ENCODE measurements at regions not wholly inside any gene's neighbourhood (a gene's known extent, or its start where the extent isn't known, plus 50 kb on each side); places are given as distances from the start of the nearest gene placed in this dataset.
"Not testable (repeated sequence)": the region's sequence is repeated elsewhere in the genome, so short reads cannot be mapped to it uniquely, and the experiment has no call there.

DNA sequence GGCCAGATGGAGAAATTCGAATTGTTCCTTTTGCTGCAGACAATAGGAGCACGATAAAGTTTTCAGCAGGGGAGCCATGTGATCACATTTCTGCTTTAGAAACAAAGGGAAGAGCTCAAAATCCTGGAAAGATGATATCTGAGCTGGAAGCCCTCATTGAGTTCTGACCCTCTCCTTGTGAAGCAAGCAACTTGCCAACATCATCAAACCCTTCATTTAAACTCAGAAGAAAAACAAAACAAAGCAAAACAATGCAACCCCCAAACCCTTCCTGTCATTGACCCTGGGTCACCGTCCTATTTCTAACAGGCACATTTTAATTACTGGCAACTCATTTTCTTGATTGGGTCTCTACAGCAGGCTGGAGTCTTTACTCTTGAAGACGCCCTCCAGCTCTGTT, 198.3 kb upstream of the ZNF32 start:
- TF ChIP-seq POLR2A (IDR thresholded peaks at IDR 0.05; ENCODE audit: low read length) (no peak), GATA1 (IDR thresholded peaks at IDR 0.05; ENCODE audit: low read depth, low read length) (no peak)
- no peak for DNase-seq

DNA sequence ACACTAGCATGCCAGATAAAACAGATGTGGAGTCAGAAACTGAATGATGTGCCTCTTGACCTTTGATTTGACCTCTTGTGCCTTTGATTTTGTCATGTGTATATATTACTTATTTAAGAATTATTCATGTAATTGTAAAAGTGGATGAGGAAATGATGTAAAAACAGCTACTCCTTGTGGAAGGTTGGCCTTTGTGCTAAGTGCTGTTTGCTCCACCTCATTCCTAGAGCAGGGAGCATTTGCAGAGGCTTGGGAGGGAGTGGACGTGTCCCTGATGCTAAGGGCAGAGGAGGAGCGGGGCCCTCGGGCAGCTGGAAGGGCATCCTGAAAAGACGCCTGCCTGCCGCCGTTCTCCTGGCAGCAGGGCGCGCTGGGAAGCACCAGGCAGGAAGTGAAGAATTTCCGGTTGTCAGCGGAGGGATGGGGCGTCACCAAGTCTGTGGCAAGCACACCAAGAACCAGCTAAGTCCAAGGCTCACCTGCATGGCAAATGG, 197.6 kb upstream of the ZNF32 start:
- no peak for TF ChIP-seq GATA1 (IDR thresholded peaks at IDR 0.05; ENCODE audit: low read depth, low read length)
- no peak for TF ChIP-seq POLR2A (IDR thresholded peaks at IDR 0.05; ENCODE audit: low read length)
- DNase-seq = no peak

DNA sequence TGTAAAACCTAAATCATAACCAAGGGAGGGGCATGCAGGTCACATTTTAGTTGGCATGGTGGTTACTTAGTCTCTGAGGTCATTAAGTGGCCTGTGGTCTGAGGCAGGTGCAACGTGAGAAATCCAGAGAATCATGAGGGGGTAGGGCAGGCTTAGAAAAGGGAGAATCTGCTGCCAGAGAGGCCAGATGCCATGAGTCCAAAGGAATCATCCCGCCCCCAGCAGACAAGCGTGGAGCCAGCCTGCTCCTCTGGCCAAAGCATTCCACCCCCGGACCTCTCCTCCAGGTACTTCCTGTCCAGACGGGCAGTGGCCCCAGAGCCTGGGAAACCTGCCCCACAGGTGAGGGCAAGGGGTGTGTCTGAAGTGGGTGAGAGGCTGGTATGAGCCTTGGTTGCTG, 196.4 kb upstream of the ZNF32 start:
- no peak for DNase-seq
- no peak for TF ChIP-seq POLR2A (IDR thresholded peaks at IDR 0.05; ENCODE audit: low read length)
- TF ChIP-seq GATA1 (IDR thresholded peaks at IDR 0.05; ENCODE audit: low read depth, low read length) = no peak

DNA sequence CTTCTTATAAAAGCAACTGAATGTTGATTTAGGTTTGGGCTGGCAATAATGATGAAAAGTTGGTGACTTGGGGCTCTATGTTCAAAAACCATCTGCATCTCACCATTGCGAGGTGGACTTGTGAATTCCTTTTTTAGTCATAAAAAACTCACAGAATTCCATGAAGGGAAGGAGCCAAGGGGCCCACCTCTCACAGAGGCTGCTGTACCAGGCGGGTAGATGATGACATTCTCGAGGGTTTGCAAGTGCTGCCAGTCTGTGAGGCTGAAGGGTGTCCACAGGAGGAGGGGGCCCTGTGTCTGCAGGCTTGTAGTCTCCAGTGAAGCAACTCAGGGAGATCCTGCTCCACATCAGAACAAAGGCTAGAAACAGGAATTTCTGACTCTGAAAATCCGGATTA, 195.5 kb upstream of the ZNF32 start:
- no peak for TF ChIP-seq GATA1 (IDR thresholded peaks at IDR 0.05; ENCODE audit: low read depth, low read length)
- no peak for TF ChIP-seq POLR2A (IDR thresholded peaks at IDR 0.05; ENCODE audit: low read length)
- DNase-seq = no peak

DNA sequence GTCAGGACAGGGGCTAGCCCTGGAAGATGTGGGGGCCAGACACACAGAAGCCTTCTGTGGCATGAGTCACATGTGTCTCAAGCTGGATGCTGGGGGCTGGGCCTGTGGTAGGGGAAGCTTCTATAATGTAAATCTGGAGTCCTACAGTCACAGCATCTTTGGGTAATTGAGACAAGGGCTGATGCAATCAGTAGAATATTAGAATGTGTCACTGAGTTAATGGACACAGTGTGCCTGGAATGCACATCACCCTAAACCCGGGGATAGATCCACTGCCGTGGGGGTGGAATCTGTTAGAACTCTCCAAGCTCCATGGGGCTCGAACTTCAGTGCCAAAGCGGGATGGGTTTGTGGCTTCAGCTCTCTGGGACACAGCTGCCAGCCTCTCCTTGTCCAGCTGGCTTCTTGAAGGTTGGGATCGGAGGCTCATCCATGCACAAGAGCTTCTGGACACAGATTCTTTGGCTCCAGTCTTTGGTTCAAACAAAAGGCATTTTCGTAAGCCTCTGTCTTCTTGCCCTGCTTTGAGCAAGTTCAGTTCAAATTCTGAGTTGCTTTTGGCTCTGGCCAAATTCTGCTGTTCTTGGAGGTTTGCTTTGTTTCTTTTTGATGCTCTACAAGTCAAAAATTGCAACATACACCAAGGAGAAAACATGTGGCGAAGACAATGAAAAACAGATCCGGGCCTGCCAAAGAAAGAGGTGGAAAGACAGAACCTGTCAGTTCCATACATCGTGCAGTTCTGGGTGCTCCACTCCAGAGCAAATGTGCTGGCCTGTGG, 194.8 kb upstream of the ZNF32 start:
- DNase-seq = no peak
- TF ChIP-seq GATA1 (IDR thresholded peaks at IDR 0.05; ENCODE audit: low read depth, low read length) = no peak
- no peak for TF ChIP-seq POLR2A (IDR thresholded peaks at IDR 0.05; ENCODE audit: low read length)

DNA sequence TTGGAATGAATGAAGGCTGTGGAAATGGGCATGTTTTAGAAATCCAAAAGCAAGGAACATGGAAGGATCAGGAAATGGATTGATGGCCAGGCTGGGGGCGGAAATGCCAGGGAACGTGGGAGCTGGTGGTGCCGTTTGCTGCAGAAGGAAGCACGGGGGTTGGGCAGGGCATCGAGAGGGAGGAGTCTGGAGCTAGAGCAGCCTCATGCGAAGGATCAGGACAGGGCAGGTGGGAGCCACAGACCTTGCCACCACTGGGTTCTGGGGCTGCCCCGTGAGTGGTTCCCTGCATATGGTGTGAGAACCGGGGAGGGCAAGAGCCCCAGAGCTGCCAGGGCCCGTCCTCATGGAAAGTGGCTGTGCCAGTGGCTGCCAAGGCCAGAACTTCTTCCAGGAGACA, 193.8 kb upstream of the ZNF32 start:
- no peak for DNase-seq
- TF ChIP-seq POLR2A (IDR thresholded peaks at IDR 0.05; ENCODE audit: low read length) (no peak), GATA1 (IDR thresholded peaks at IDR 0.05; ENCODE audit: low read depth, low read length) (no peak)

DNA sequence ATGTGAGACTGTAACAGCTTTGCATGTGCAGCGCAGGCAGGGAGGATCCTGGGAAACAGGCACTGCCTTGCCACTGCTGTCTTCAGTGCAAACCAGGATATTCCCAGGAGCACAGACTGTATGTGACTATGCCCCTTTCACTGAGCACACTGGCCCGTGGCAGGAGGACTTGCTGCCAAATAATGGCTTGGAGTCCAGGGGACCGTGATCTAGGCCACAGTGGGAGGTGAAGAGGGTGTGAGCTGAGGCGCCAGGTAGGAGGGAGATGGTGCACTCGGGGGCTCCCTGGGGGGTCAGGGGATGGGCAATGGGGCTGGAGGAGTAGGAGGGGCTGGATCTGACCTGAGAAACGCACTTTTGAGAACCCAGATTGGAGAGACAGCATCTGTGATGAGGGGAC, 193.4 kb upstream of the ZNF32 start:
- no peak for TF ChIP-seq GATA1 (IDR thresholded peaks at IDR 0.05; ENCODE audit: low read depth, low read length)
- TF ChIP-seq POLR2A (IDR thresholded peaks at IDR 0.05; ENCODE audit: low read length) = no peak
- no peak for DNase-seq

DNA sequence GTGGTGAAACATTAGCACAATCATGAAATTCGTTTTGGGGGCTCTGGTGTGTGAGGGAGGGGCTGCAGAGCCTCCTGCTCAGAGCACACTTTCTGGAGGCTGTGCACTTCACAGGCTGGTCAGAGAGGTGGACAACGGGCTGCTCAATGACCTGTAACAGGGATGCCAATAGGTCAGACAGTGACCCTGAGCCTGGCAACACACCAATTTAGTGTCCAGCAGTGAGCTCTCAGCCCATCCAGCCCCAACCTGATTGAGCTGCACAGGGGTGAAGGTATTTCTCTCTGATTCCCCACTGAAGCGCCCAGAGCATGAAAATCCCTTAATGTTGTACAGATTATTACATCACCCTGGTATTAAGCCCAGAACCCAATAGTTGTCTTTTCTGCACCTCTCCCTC, 191.3 kb upstream of the ZNF32 start:
- no peak for DNase-seq
- TF ChIP-seq POLR2A (IDR thresholded peaks at IDR 0.05; ENCODE audit: low read length) (no peak), GATA1 (IDR thresholded peaks at IDR 0.05; ENCODE audit: low read depth, low read length) (no peak)

DNA sequence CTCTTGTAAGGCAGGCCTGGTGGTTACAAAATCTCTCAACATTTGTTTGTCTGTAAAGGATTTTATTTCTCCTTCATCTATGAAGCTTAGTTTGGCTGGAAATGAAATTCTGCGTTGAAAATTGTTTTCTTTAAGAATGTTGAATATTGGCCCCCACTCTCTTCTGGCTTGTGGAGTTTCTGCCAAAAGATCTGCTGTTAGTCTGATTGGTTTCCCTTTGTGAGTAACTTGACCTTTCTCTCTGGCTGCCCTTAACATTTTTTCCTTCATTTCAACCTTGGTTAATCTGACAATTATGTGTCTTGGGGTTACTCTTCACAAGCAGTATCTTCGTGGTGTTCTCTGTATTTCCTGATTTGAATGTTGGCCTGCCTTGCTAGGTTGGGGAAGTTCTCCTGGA, 186.1 kb upstream of the ZNF32 start:
- DNase-seq = not testable (repeated sequence)

DNA sequence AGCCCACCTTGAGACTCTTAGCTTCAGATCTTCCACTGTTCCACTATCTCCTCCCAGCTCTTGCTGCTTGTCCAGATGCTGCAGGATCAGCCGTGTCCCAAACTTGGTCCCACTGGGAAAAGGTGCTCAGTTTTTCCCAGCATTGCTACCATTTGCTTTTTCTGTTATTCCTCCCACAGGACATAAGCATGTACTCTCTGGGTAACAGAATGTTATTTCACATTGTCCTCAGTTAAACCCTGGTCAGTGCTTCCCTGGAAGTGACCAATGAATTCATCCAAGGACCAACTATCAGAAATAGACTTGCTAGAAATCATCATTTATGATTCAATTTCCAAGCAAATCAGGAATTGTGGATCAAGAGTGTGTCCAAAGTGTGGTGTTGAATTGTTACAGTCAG, 179.2 kb upstream of the ZNF32 start:
- DNase-seq = no peak
- TF ChIP-seq POLR2A (IDR thresholded peaks at IDR 0.05; ENCODE audit: low read length) (no peak), GATA1 (IDR thresholded peaks at IDR 0.05; ENCODE audit: low read depth, low read length) (no peak)

DNA sequence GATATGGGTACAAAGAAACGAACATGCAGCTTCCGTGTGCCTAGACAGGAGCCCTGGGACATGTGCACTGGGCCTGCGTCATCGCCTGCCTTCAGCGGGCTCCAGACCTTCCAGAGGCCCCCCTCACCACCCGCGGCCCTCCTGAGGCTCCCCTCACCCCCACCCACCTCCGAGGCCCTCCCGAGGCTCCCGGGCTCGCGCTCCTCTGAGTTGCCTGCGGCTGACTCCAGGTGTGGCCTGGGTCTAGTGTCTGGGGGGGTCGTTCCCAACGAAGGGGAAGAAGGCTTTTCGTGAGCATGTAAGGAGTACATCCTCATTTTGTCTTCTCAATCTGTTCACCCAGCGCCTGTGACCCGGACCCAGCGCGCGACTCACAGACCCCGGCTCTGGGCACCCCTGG, 177.3 kb upstream of the ZNF32 start:
- TF ChIP-seq GATA1 (IDR thresholded peaks at IDR 0.05; ENCODE audit: low read depth, low read length) (no peak), POLR2A (IDR thresholded peaks at IDR 0.05; ENCODE audit: low read length) (no peak)
- no peak for DNase-seq

DNA sequence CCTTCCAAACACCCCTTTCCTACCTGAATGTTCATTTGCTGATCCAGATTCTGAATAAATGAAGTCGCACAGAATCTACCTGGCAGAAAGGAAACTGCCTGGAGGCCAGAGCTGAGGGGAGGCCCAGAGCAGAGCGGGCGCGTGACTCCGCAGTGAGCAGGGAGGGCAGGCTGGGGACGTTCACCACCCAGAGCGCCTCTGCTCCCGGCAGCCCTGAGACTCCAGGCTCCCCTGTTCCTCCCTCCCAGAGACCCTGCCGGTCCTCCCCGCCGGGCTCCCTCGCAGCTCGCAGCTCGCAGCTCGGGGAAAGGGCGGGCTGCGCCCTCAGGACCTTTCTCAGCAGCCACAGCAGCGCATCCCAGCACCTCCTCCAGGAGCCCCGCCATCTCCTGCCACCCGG, 176.7 kb upstream of the ZNF32 start:
- TF ChIP-seq GATA1 (IDR thresholded peaks at IDR 0.05; ENCODE audit: low read depth, low read length) (no peak), POLR2A (IDR thresholded peaks at IDR 0.05; ENCODE audit: low read length) (no peak)
- DNase-seq = no peak

DNA sequence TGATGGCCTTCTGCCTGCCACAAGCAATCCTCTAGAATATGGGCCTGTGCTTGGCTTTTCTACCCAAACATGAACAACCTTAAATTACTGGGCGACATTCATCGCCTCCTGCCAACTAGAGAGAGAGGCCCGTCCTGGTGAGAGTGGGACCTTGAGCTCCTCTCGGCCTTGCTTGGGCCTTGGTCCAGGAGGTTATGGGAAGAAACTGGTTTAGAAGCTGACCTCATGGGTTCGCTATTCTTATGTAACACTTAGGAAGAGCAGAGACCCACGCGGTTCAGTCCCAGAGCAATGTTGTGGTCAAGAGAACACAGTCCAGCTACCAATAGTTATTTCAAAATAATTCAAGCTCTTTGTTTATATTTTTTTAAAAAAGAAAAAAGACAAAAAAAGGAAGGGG, 176.3 kb upstream of the ZNF32 start:
- no peak for DNase-seq
- no peak for TF ChIP-seq GATA1 (IDR thresholded peaks at IDR 0.05; ENCODE audit: low read depth, low read length)
- no peak for TF ChIP-seq POLR2A (IDR thresholded peaks at IDR 0.05; ENCODE audit: low read length)

DNA sequence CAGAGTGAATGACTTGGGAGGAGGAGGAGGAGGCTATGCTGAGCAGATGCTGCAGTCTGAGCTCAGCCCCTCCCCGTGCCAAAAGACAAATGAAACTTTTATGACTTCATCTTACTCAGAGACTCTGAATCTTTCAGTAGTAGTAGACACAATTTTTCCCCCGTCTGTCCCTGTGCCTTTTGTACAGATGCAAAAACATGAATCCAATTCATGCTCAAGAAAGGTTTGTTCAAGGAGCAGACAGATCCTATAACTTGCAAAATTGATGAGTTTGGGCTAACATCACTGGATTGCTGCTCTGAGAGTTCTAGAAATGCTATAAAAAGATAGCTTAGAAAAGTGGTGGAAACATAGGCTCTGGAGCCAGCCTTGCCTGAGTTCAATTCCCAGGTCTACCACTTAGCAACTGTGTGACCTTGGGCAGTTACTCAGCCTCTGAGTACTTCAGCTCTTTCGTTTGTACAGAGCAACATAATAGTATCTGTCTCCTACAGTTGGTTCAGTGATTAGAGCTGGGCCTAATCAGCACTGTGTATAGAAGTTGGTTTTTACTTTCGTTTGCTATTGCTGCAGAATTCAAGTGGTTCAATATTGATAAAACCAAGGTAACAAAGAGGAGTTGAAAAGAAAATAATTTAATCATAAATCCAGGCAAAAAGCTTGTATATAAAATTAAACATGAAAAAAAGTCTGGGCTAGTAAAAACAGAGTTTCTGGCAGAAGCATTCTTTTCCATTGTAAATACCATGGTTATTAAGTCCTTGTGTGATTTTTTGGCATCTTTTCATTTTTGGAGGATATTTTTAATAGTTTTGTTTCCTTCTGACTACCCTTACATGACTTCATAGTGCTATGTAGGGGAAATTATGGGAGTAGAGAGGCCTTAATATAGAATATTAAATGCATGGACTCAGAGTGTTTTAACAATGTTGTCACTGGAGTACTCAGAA, 174.2 kb upstream of the ZNF32 start:
- TF ChIP-seq POLR2A (IDR thresholded peaks at IDR 0.05; ENCODE audit: low read length) = no peak
- no peak for TF ChIP-seq GATA1 (IDR thresholded peaks at IDR 0.05; ENCODE audit: low read depth, low read length)
- no peak for DNase-seq

DNA sequence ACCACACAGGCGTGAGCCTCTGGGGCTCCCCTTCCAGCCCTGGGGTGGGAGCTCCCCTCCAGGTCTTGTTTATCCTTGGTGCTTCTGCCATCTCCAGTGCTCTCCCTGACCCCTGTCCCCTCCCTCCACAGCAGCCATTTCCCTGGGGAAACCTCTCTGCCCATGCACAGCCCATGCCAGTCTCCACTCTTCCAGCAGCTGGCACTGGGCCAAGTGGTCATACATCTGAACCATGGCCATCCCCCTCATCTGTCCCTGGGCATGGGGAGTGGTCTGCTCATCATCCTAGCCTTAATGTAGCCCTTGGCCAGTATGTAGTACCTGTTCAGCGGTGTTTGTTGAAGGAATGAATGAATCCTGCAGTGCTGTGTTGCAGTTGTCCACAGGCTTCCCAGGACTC, 172.4 kb upstream of the ZNF32 start:
- no peak for TF ChIP-seq GATA1 (IDR thresholded peaks at IDR 0.05; ENCODE audit: low read depth, low read length)
- TF ChIP-seq POLR2A (IDR thresholded peaks at IDR 0.05; ENCODE audit: low read length) = no peak
- DNase-seq = no peak
